GM21737 (cell line): ENCODE measurements at regions not wholly inside any gene's neighbourhood (a gene's known extent, or its start where the extent isn't known, plus 50 kb on each side); places are given as distances from the start of the nearest gene placed in this dataset.

Experiments used
- ATAC-seq: cut with Tn5 transposase; IDR thresholded peaks from one replicate; pipeline ENCODE4 v1.9.1; 2021; ENCODE audit warnings: mild to moderate bottlenecking, moderate library complexity; ENCODE audit not compliant: unreplicated experiment

DNA sequence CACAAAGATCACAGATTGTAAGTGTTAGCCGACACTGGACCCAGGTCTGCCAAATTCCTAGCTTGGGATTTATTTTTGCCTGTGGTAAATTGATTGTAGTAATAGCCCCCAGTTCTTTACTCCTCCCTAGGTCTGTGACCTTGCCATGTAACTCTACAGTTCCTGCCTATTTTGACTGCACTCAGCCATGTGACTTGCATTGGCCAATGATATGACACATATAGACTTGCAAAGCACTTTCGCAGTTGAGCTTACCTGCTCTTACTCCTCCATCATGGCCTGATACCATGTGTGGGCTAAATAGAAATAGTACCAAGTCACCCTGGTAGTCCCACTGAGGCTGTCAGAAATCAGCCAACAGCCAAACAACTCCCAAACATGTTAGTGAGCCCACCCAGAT is 240.3 kb downstream of the DUSP6 start:
- no peak for ATAC-seq

DNA sequence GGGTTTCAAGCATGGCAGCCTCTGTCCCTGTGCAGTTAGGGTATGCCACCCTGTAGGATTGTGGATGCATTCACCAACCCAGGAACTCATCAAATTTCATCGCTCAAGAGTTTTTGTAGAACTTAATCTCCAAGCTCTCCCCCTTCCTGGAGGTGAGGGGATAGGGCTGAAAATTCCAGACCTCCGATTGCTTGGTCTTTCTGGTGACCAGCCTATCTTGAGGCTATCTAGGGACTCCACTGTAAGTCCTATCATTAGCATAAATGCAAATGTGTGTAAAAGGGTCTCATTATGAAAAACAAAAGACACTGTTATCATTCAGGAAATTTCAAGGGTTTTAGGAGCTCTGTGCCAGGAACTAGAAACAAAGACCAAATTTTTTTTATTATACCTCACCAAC is 244.0 kb downstream of the DUSP6 start:
- no peak for ATAC-seq

DNA sequence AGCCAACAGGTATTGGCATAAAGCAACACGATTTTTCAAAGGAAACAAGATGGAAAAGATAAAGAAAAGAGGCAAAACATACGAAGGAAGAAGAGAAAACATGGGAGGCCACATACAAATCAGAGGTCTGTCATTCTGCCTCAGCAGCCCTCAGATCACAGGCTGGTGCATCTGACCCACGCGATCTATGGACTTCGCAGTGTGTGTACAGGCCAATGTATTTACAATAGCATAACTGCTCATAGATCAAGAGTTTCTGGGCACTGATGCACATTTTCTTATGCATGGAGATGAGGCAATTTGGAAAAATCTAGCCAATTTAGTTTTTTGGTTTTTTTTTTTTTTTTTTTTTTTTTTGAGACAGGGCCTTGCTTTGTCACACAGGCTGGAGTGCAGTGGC is 245.4 kb downstream of the DUSP6 start:
- ATAC-seq: no peak

DNA sequence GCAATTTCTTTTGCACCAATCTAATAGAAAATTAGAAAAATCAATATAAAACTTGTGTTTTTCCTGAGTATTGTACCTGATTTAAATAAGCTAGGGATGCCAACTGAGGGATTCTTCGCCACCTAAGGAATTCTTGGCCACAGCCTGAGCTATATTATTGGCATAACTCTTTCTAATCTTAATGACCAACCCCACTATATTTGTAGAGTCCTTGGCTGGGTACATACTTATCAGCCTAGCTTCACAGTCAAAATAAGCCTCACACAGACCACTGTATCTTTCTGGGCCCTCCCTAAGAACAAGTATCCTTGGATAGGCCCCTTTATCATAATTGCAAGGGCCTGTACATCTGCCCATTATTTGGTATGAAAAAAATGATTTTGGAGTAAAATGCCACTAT is 247.1 kb downstream of the DUSP6 start:
- no peak for ATAC-seq

DNA sequence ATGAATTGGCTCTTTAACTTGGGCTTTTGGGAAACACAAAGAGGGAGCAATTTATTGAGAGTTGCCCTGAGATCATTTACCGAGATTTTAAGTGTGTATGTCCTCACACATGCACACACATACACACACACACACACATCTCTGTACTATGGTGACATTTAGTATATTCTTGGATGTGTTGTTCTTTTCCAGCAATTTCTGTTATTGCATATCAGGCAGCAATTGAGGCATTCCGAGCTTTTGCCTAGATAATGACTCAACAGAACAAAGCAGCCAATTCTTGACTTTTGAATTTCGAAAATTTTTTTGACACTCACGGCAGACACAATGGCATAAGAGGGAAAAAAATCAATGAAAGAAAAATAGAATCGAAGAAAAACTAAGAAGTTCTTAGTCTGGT is 248.5 kb downstream of the DUSP6 start:
- ATAC-seq: no peak

DNA sequence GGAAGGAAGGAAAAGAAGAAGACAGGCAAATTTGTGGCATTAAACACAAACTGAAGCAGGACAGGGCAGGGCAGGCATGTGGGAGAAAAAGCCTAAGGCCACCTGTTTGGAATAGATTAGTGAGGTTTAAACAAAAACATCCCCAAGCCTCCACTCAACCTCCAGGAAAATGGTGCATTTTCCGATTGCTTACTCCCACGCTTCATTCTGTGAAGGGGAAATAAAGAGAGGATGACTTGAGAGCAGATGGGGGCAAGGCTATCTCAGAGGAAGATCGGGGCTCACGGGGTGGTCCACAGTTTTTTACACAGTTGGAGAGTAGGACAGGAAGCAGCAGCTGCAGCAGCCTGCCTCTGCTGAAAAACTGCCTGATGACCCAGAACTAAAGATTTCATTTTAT is 250.9 kb downstream of the DUSP6 start:
- ATAC-seq: no peak

DNA sequence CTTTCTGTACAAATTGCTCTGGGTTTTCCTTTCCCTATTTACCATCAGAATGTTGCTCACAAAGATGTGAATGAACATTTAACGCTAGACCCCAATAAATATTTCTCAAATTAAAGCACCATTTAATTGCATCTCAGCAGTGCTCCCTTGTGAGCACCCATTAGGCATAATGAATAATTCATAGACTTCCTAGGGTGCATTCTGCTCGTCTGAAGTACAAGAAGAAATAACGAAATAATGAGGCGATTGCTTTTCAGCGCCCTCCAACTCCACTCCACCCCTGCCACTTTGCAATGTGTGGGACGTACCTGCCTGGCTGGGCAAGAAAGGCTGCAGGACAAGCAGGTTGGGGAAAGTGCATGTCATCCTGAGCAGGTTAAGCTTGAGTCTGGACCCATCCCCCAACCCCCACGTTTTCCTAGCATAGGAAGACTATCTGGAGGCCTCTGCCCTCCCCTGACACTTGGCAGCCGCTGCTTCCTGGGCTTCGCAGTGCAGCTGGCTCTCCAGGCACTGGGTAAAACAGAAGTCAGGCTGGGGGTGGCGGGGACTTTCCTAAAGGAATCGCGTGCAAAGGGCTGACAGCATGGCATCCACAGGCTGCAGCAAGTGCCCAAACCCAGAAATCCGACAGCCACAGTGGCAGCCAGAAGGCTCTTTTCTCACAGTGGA is 253.7 kb downstream of the DUSP6 start:
- no peak for ATAC-seq

DNA sequence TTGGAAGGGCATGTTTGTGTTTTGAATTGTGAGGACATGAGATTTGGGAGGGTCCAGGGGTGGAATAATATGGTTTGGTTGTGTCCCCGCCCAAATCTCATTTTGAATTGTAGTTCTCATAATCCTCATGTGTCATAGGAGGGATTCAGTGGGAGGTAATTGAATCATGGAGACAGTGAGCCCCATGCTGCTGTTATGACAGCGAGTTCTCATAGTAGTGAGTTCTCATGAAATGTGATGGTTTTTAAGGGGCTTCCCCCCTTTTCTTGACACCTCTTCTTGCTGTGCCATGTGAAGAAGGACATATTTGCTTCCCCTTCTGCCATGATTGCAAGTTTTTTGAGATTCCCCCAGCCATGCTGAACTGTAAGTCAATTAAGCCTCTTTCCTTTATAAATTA is 260.0 kb downstream of the DUSP6 start:
- ATAC-seq: no peak

DNA sequence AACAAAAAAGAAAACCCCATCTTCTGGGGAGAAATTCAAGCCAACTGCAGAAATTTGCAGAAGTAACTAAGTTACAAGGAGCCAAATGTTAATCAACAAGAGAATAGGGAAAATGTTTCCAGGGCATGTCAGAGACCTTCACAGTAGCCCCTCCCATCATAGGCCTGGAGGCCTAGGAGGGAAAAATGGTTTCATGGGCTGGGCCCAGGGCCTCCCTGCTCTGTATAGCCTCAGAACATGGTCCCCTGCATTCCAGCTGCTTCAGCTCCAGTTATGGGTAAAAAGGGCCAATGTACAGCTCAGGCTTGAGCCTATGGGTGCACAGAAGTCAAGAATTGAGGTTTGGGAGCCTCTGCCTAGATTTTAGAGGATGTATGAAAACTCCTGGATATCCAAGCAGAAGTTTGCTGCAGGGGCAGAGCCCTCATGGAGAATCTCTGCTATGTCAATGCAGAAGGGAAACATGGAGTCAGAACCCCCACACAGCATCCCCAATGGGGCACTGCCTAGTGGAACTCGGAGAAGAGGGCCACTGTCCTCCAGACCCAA is 260.9 kb downstream of the DUSP6 start:
- ATAC-seq: no peak

DNA sequence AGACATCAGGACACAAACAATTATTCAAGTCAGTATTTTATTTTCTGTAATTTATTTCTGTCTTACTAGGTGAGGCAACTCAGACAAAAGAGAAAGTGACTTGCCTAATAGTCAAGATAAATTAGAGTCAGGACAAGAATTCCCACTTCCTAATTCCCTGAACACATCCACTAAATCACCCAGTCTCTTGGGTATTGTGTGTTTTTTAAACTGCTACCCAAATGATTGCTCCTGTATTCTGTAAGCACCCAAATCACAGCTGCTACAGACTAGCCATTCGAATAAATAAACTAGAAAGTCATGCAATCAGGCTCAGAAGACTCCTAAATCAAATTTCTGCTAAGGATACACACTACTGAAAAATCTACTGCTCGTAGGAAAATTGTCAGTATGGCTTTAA is 263.0 kb downstream of the DUSP6 start:
- no peak for ATAC-seq

DNA sequence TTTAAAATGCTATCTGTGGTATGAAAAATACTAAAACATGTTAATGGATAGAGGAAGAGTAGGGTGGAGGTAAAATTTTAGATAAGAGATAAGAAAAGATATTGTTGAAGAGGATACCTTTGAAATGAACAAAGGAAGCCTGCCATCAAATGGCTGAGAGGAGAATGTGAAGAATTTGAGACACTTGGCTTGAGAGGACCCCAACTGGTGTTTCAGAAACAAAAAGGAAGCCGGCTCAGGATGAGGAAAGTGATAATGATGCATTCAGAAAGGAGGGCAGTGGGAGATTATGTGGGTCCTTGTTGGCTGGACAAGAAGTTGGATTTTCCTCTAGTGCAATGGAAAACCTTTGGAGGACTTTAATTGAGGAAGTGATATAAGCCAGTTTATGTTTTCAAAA is 264.4 kb downstream of the DUSP6 start:
- ATAC-seq: no peak

DNA sequence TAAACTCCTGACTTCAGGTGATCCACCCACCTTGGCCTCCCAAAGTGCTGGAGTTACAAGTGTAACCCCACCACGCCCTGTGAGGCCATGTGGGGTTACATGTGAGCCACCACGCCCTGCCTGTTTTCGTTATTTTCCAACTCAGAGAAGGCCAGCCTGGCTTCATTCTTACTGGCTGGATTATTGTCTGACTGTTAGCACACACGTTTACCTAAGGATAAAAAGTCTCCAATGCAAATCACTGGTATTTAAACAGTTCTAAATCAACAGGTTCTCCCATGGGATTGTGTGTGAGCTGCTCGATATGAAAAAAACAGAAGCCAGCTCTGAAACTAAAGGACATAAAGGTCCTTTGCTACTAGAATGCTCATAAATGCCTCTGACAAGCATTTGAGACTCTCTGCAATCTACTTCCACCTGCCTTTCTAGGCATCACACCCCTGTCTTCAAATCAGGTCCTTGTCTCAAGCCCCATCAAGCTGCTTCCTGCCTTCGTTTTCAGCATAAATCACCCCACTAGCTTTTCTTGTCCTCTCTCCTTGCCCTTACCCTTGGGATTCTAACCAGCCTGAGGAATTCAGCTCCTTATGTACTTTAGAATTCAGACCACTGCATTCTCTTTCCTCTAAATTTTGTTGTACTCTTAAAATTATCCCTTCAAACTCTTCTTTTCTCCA is 265.0 kb downstream of the DUSP6 start:
- ATAC-seq: no peak

DNA sequence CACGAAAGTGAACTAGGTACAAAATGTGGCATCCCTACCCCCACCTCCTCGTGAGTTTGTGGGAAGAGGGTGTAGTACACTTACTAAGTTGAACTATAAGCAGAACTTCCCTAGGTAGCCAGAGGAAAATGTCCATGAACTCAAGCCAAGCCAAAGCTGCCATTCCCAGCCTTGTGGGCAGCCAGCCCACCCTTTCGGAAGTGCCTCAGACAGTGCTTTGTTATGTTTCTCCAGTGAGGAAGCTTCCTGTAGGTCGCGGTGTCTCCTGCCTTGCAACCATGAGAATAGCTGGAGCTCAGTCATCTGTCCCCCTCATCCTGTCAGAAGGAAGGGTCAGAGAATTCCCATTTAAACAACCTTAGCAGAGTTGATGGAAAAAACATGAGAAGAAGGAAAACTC is 266.9 kb downstream of the DUSP6 start:
- no peak for ATAC-seq

DNA sequence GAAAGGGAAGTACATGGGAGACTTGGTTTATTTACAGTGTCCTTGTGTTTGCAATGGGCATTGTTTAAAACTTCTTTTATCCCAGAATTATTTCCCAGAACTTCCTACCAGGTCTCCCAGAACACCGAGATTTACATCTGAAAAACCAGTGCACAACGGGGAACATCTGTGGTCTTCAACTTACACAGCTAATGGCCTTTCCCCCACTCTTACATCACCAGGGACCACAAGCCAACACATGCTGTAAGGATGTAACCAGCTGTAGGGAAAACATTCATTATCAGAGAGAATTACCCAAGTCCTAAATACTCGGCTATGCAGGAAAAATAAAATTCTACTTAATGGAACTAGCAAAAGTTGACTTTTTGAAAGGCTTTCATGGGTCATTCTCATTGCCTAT is 267.6 kb downstream of the DUSP6 start:
- ATAC-seq: no peak

DNA sequence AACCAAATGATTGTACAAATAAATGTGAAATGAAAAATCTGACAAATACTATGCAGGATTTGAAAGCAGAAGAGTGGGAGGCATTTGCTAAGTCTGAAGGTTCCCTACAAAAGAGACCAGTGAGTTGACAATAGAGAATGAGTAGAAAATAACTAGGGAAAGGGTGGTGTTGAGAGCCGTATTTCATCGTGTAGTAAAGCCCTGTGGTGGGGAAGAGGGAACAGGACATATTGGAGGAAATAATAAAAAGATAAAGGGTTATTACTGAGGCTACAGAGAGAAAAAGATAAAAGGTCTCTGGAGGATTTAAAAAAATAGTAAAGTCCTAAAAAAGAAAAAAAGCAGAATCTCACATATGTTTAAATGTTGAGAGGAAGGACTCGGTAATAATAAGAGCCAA is 268.8 kb downstream of the DUSP6 start:
- ATAC-seq: no peak

DNA sequence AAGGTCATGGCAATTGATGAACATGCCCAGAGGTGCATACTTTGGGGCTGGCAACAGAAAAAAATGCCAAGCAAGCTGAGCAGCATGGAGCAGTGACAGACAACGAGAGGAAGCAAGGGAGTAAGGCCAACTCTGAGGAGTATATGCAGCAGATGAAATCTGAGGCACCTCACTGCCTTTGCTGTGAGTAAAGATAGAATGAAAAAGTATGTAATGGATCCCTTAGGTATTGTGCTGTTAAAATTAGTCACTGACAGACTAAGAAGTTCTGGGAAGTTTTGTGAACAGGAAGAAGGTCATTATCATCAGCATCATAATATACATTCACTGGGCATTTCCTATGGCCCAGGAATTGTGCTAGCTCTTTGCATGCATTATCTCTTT is 269.9 kb downstream of the DUSP6 start:
- ATAC-seq: no peak

DNA sequence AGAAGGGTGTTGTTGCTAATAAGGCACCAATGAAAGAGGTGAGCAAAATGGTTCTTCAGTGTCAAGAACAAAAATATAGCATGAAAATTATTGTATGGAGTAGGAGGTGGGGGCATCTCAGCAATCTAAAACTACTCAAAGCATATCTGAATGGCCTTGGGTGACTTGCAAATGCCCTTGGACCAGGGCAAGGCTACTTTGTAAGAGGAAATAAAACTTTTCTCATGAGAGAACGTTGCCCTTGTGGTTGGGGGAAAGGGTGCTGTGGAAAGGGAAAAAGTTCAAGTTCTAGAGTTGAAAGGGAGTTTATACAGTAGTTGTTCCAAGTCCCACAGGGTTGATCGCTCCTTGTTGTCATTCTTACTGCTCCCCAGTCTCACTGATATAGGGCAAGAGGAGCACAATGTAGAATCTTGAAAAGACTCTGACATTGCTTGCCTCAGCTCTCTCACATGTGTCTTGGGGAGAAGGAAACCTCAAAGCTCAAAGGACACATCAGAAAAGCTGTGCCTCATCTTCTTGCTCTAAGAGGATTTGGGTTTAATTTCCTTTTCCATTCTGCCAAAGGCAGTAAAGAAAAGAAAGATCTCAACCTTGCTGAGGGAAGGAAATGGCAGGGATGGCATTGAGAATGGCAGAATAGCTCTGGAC is 270.5 kb downstream of the DUSP6 start:
- ATAC-seq: no peak

DNA sequence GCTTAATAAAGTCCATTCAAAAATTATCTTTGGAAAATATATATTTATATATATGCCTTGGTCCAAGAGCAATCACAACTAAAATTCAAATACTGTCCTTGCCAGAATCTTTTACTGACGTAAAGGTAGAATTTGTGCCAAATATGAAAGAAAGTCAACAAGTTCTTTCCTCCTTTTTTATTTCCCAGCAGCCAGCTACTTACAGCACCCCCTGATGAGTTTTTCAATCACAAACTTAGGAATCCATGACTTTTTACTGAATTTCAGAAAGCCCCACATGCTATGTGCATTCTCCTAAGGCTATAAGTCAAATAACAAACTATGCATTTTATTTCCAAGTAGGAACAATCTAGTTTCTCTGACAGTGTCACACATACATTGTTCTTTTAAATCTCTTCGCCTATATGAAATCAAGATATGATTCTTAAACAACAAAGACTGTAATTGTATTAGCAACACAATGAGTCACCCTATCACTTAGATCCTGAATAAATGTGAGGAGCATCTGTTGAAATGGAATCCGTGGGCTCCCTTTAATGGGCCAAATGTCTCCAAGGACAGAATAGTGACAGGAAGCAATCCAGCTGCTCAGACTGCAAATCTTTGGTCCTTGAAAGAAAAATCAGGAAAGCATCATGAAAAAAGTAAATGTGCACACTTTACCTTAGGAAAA is 271.4 kb downstream of the DUSP6 start:
- no peak for ATAC-seq

DNA sequence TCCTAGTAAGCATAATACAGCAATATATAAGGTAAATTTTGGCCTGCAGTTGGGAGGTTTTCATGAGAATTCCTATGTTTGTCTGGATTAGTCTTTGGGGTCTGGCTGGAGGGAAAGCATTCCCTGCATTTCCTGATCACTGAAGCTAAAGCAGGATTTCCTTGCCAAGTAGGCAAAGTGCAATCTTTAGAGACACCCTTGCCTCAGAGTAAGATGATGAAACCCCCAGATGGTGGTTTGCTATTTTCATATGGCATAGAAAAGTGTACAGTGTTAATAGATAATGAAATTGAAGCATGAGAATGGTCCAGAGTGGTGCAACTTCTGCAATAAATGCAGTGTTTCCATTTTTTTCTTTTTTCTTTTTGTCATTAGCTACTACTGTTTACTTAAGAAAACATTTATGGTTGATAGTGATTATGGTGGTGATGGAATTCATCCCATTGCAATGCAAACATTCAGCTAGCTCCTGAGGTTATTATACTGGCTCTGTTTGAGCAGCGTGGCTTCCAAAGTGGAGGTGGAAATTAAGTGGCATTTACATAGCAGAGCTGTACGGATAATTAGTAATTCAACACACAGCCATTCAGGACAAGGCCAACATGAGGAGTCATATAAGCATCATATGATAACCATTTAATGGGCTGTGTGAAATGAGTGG is 276.3 kb downstream of the DUSP6 start:
- no peak for ATAC-seq

DNA sequence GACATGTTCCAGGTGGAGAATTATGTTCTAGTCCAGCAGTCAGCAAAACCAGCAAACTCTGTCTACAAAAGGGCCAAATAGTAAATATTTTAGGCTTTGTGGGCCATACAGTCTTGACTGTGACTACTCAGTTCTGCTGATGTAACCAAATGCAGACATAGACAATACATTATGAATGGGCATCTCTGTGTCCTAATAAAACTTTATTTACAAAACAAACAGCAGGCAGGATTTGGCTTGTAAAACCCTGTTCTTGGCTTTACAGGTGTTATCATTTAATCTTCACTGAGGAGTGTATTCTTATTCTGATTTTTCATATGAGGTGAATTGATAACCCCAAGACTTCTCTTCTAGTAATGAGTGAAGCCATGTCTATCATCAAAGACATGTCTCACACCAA is 278.6 kb downstream of the DUSP6 start:
- ATAC-seq: no peak

DNA sequence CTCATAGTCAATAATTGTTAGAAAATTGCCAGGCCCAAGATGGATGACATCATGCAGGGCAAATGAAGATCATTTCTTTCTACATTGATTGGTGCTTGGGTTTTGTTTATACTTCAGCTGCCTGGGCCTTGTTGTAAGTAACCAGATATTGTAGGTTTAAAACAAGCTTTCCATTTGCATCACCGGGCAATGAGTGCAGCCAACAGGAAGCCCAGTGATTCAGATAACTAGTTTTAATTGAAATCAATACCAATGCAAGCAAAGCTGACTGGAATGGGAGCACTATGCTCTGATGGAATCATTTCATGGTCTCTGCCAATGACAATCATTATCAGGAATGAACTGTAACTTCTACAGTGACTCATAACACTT is 279.3 kb downstream of the DUSP6 start:
- ATAC-seq: no peak
